ENCODE measurements at regions not wholly inside any gene's neighbourhood (a gene's known extent, or its start where the extent isn't known, plus 50 kb on each side); places are given as distances from the start of the nearest gene placed in this dataset.

GRCh38 chr18:55840601-55841170, 252.7 kb upstream of the TCF4 start:
- TF ChIP-seq, protein P1, sequence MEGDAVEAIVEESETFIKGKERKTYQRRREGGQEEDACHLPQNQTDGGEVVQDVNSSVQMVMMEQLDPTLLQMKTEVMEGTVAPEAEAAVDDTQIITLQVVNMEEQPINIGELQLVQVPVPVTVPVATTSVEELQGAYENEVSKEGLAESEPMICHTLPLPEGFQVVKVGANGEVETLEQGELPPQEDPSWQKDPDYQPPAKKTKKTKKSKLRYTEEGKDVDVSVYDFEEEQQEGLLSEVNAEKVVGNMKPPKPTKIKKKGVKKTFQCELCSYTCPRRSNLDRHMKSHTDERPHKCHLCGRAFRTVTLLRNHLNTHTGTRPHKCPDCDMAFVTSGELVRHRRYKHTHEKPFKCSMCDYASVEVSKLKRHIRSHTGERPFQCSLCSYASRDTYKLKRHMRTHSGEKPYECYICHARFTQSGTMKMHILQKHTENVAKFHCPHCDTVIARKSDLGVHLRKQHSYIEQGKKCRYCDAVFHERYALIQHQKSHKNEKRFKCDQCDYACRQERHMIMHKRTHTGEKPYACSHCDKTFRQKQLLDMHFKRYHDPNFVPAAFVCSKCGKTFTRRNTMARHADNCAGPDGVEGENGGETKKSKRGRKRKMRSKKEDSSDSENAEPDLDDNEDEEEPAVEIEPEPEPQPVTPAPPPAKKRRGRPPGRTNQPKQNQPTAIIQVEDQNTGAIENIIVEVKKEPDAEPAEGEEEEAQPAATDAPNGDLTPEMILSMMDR (conservative IDR thresholded peaks at IDR 0.05 in 1 of 2, IDR thresholded peaks at IDR 0.05 in 1 of 2; ENCODE audit: low read depth in 1 of 2, low read length in 2 of 2) = no peak
- TF ChIP-seq EZH2 (IDR thresholded peaks at IDR 0.05; ENCODE audit: low read length, missing control alignments) = no peak

All from fibroblast of lung (primary cell).